ENCODE measurements at regions not wholly inside any gene's neighbourhood (a gene's known extent, or its start where the extent isn't known, plus 50 kb on each side); places are given as distances from the start of the nearest gene placed in this dataset.

DNA sequence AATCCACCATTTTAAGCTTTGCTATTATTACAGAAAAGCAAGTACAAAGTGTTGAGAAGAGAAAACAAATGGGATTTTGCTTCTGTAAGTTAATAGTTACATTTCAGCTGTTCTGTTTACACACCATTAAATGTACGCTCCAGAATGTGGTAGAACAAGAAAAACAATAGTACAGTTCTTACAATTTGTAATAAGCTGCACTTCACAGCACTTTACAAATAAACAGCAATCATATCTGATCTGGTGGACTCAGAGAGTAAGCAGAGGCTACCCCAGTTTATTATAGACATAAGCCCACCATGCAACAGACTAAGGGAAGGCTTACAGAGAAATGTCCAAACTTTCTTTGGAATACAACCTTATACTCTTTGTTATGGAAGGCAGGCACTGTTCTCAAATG is 126.4 kb downstream of the OXSM start:
- H4K5ac ChIP-seq (ENCODE audit: insufficient read length, low read depth, low read length): no peak overlapping the region
- H4K91ac ChIP-seq (replicated peaks; ENCODE audit: insufficient read length, low read length): no peak overlapping the region
- H2BK15ac ChIP-seq (ENCODE audit: low read length): no peak overlapping the region
- no peak overlapping the region for H2BK12ac ChIP-seq (ENCODE audit: low read depth, low read length)
- no peak overlapping the region for H3K27ac ChIP-seq (ENCODE audit: low read depth, low read length)
- H4K8ac ChIP-seq (ENCODE audit: extremely low read depth, insufficient read depth, low read length): no peak overlapping the region
- no peaks in the 10 kb centered on the region for H3K27me3 ChIP-seq (replicated peaks in 1 of 4; ENCODE audit: control insufficient read depth in 3 of 4, extremely low read depth in 1 of 4, insufficient read depth in 3 of 4, low read length in 3 of 4)
- no peak overlapping the region for H3K4me3 ChIP-seq (ENCODE audit: extremely low read depth in 1 of 4, insufficient read depth in 2 of 4, low read depth in 3 of 4, low read length in 4 of 4)
- H3K18ac ChIP-seq (ENCODE audit: extremely low read depth, low read length): no peak overlapping the region
- no peak overlapping the region for H2BK20ac ChIP-seq (ENCODE audit: low read length)
- no peak overlapping the region for H3K4ac ChIP-seq (replicated peaks; ENCODE audit: insufficient read length, low read depth, low read length)
- H2AFZ ChIP-seq (ENCODE audit: low read length): no peak overlapping the region
- no peaks in the 10 kb centered on the region for H3K4me1 ChIP-seq (replicated peaks in 1 of 4; ENCODE audit: control insufficient read depth in 3 of 4, insufficient read depth in 4 of 4, low read length in 3 of 4)
- no peaks in the 10 kb centered on the region for H4K20me1 ChIP-seq (replicated peaks in 1 of 2; ENCODE audit: control insufficient read depth in 1 of 2, insufficient read depth in 2 of 2, low read length in 2 of 2)
- no peak overlapping the region for H3K9ac ChIP-seq (replicated peaks in 1 of 4; ENCODE audit: extremely low read depth in 1 of 4, low read depth in 3 of 4, low read length in 3 of 4)
- no peak for TF ChIP-seq SRF (IDR thresholded peaks at IDR 0.05; ENCODE audit: low read depth, low read length)
- no peak for TF ChIP-seq BRCA1 (IDR thresholded peaks at IDR 0.05; ENCODE audit: low read depth, low read length)
- no peak for TF ChIP-seq EP300 (IDR thresholded peaks at IDR 0.05; ENCODE audit: borderline replicate concordance in 1 of 2, low read depth in 2 of 2, low read length in 2 of 2)
- TF ChIP-seq, protein P1, sequence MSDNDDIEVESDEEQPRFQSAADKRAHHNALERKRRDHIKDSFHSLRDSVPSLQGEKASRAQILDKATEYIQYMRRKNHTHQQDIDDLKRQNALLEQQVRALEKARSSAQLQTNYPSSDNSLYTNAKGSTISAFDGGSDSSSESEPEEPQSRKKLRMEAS (IDR thresholded peaks at IDR 0.05): no peak
- TF ChIP-seq, protein P2, sequence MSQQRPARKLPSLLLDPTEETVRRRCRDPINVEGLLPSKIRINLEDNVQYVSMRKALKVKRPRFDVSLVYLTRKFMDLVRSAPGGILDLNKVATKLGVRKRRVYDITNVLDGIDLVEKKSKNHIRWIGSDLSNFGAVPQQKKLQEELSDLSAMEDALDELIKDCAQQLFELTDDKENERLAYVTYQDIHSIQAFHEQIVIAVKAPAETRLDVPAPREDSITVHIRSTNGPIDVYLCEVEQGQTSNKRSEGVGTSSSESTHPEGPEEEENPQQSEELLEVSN (IDR thresholded peaks at IDR 0.05): no peak
- TF ChIP-seq KDM5A (IDR thresholded peaks at IDR 0.05; ENCODE audit: low read length): no peak
- no peak for TF ChIP-seq TEAD4 (IDR thresholded peaks at IDR 0.05; ENCODE audit: low read depth, low read length)
- TF ChIP-seq SP2 (IDR thresholded peaks at IDR 0.05; ENCODE audit: low read length): no peak
- TF ChIP-seq CTBP2 (IDR thresholded peaks at IDR 0.05; ENCODE audit: borderline replicate concordance, insufficient read depth, insufficient read length, low read length): no peak
- TF ChIP-seq SAP30 (IDR thresholded peaks at IDR 0.05; ENCODE audit: insufficient read depth, insufficient replicate concordance, low read length): no peak
- no peak for TF ChIP-seq CHD1 (IDR thresholded peaks at IDR 0.05; ENCODE audit: low read depth, low read length)
- TF ChIP-seq BACH1 (IDR thresholded peaks at IDR 0.05; ENCODE audit: low read length): no peak
- FAIRE-seq (no peak), DNase-seq (ENCODE audit: low read depth in 1 of 2, low spot score in 2 of 2) (no peak)
- no peak overlapping the region for H3K23ac ChIP-seq (ENCODE audit: insufficient read length)
- no peaks in the 10 kb centered on the region for H3K79me2 ChIP-seq (ENCODE audit: control insufficient read depth in 1 of 2, insufficient read depth in 2 of 2, low read length in 2 of 2)
- no peaks in the 10 kb centered on the region for H3K36me3 ChIP-seq (ENCODE audit: control insufficient read depth in 2 of 4, insufficient read depth in 4 of 4, low read length in 3 of 4)
- no peak overlapping the region for H2AK5ac ChIP-seq (ENCODE audit: low read depth, low read length)
- H3K4me2 ChIP-seq (ENCODE audit: insufficient read depth in 1 of 2, low read depth in 2 of 2, low read length in 2 of 2): no peak overlapping the region
- H2BK120ac ChIP-seq (replicated peaks; ENCODE audit: low read depth, low read length): no peak overlapping the region
- ChIA-PET POLR2A (ENCODE audit: partially characterized antibody) (no interaction called here), CTCF (ENCODE audit: partially characterized antibody) (interaction anchor here (0.6 to 1.1 kb wide), 2 partner anchors 8 to 1165 kb away, joined by 3 read pairs; no protein-coding TSS in a partner anchor)
- no peak overlapping the region for H3K14ac ChIP-seq (ENCODE audit: insufficient read length)
- H3K9me3 ChIP-seq (ENCODE audit: insufficient read depth in 2 of 2, low read depth in 1 of 2, low read length in 1 of 2): no peaks in the 10 kb centered on the region
- no peak overlapping the region for H3K56ac ChIP-seq (replicated peaks; ENCODE audit: insufficient read length, low read depth, low read length)
- no peak overlapping the region for H2BK5ac ChIP-seq (ENCODE audit: low read depth, low read length)
- no peaks in the 10 kb centered on the region for H3K79me1 ChIP-seq (ENCODE audit: low read depth, low read length)
- WGBS, 2 experiments (ENCODE audit: extremely low coverage in 1 of 2, insufficient coverage in 1 of 2, insufficient read length in 1 of 2, insufficient replicate concordance in 2 of 2, low coverage in 1 of 2, low lambda C conversion rate in 2 of 2, missing lambda C conversion rate in 1 of 2): 50% methylated on average over 1 of the region's 1 CpG; no CpG with 5 or more reads in 1 of the 2 experiments
- H3K23me2 ChIP-seq (ENCODE audit: low read depth, low read length): no peaks in the 10 kb centered on the region
